ENCODE measurements at regions not wholly inside any gene's neighbourhood (a gene's known extent, or its start where the extent isn't known, plus 50 kb on each side); places are given as distances from the start of the nearest gene placed in this dataset.
"Not testable (repeated sequence)": the region's sequence is repeated elsewhere in the genome, so short reads cannot be mapped to it uniquely, and the experiment has no call there.

- no peak for DNase-seq (ENCODE audit: low read depth in 2 of 2)
Observed at GRCh38 chr16:35748621-35749252, 2289.3 kb downstream of the TP53TG3F start.

GRCh38 chr16:35749253-35750141, 2290.1 kb downstream of the TP53TG3F start:
- DNase-seq (ENCODE audit: low read depth in 2 of 2): no peak

GRCh38 chr16:35750157-35750689, 2290.8 kb downstream of the TP53TG3F start:
- no peak for DNase-seq (ENCODE audit: low read depth in 2 of 2)

GRCh38 chr16:35750701-35751104, 2291.3 kb downstream of the TP53TG3F start:
- no peak for DNase-seq (ENCODE audit: low read depth in 2 of 2)

- no peak for DNase-seq (ENCODE audit: low read depth in 2 of 2)
Observed at GRCh38 chr16:35751191-35751941, 2292.0 kb downstream of the TP53TG3F start.

- DNase-seq (ENCODE audit: low read depth in 2 of 2): no peak
Observed at GRCh38 chr16:35752012-35752772, 2292.8 kb downstream of the TP53TG3F start.

- DNase-seq (ENCODE audit: low read depth in 2 of 2): no peak
Observed at GRCh38 chr16:35752773-35753558, 2293.6 kb downstream of the TP53TG3F start.

GRCh38 chr16:35753559-35754390, 2294.4 kb downstream of the TP53TG3F start:
- DNase-seq (ENCODE audit: low read depth in 2 of 2): no peak

- no peak for DNase-seq (ENCODE audit: low read depth in 2 of 2)
Observed at GRCh38 chr16:35754391-35755369, 2295.3 kb downstream of the TP53TG3F start.

- DNase-seq (ENCODE audit: low read depth in 2 of 2): no peak
Observed at GRCh38 chr16:35788381-35788780, 2329.0 kb downstream of the TP53TG3F start.

- DNase-seq (ENCODE audit: low read depth in 2 of 2): no peak
Observed at GRCh38 chr16:35792516-35793285, 2333.3 kb downstream of the TP53TG3F start.

- DNase-seq (ENCODE audit: low read depth in 2 of 2): no peak
Observed at GRCh38 chr16:35793601-35794000, 2334.2 kb downstream of the TP53TG3F start.

- no peak for DNase-seq (ENCODE audit: low read depth in 2 of 2)
Observed at GRCh38 chr16:35794896-35795295, 2335.5 kb downstream of the TP53TG3F start.

- DNase-seq (ENCODE audit: low read depth in 2 of 2): no peak
Observed at GRCh38 chr16:35795361-35796029, 2336.1 kb downstream of the TP53TG3F start.

GRCh38 chr16:35797811-35798210, 2338.4 kb downstream of the TP53TG3F start:
- DNase-seq (ENCODE audit: low read depth in 2 of 2): no peak

- DNase-seq (ENCODE audit: low read depth in 2 of 2): no peak
Observed at GRCh38 chr16:35798885-35799426, 2339.5 kb downstream of the TP53TG3F start.

GRCh38 chr16:35804465-35804864, 2345.1 kb downstream of the TP53TG3F start:
- not testable (repeated sequence) for DNase-seq (ENCODE audit: low read depth in 2 of 2)
